HG03159 (cell line): ENCODE measurements at regions not wholly inside any gene's neighbourhood (a gene's known extent, or its start where the extent isn't known, plus 50 kb on each side); places are given as distances from the start of the nearest gene placed in this dataset.
"Not testable (repeated sequence)": the region's sequence is repeated elsewhere in the genome, so short reads cannot be mapped to it uniquely, and the experiment has no call there.

ENCODE experiments used
- ATAC-seq: cut with Tn5 transposase; IDR thresholded peaks from one replicate; pipeline ENCODE4 v1.9.1; 2021; ENCODE audit warnings: mild to moderate bottlenecking, moderate library complexity; ENCODE audit not compliant: unreplicated experiment

- ATAC-seq = no peak
Measured at GRCh38 chr2:54065411-54065810, 50.0 kb upstream of the ACYP2 start.

GRCh38 chr2:54063967-54064535 is 51.4 kb upstream of the ACYP2 start:
- no peak for ATAC-seq

GRCh38 chr2:54062401-54062800 is 53.0 kb upstream of the ACYP2 start:
- no peak for ATAC-seq

GRCh38 chr2:54061272-54061671 is 54.1 kb upstream of the ACYP2 start:
- no peak for ATAC-seq

- no peak for ATAC-seq
Measured at GRCh38 chr2:54059986-54060385, 55.4 kb upstream of the ACYP2 start.

GRCh38 chr2:54059504-54059903 is 55.9 kb upstream of the ACYP2 start:
- no peak for ATAC-seq

GRCh38 chr2:54058449-54058848 is 57.0 kb upstream of the ACYP2 start:
- ATAC-seq = no peak

- ATAC-seq = no peak
Measured at GRCh38 chr2:54054774-54055173, 60.6 kb upstream of the ACYP2 start.

- ATAC-seq = peak; percentile 62
Measured at GRCh38 chr2:54054271-54054670, 61.1 kb upstream of the ACYP2 start.

- ATAC-seq = peak; percentile 28
Measured at GRCh38 chr2:54053830-54054229, 61.6 kb upstream of the ACYP2 start.

GRCh38 chr2:54052825-54053718 is 62.3 kb upstream of the ACYP2 start:
- ATAC-seq = peak; percentile 27

- ATAC-seq = no peak
Measured at GRCh38 chr2:54050445-54050844, 65.0 kb upstream of the ACYP2 start.

- no peak for ATAC-seq
Measured at GRCh38 chr2:54049365-54049764, 66.0 kb upstream of the ACYP2 start.

- ATAC-seq = not testable (repeated sequence)
Measured at GRCh38 chr2:54048896-54049295, 66.5 kb upstream of the ACYP2 start.

GRCh38 chr2:54048117-54048785 is 67.2 kb upstream of the ACYP2 start:
- peak; percentile 49 for ATAC-seq

GRCh38 chr2:54047658-54048057 is 67.8 kb upstream of the ACYP2 start:
- no peak for ATAC-seq

- ATAC-seq = no peak
Measured at GRCh38 chr2:54047091-54047490, 68.3 kb upstream of the ACYP2 start.

GRCh38 chr2:54042897-54043620 is 72.3 kb upstream of the PSME4 start:
- no peak for ATAC-seq

GRCh38 chr2:54042341-54042740 is 71.5 kb upstream of the PSME4 start:
- no peak for ATAC-seq

- ATAC-seq = no peak
Measured at GRCh38 chr2:54041135-54041534, 70.3 kb upstream of the PSME4 start.

GRCh38 chr2:54040685-54041084 is 69.9 kb upstream of the PSME4 start:
- no peak for ATAC-seq
